Endothelial cell of umbilical vein (primary cell): ENCODE measurements at regions not wholly inside any gene's neighbourhood (a gene's known extent, or its start where the extent isn't known, plus 50 kb on each side); places are given as distances from the start of the nearest gene placed in this dataset.

ENCODE experiments used
- BruUV-seq: library from RNA; stranded (reverse); fragments of 400-500 nt; replicated peaks from 2 replicates; lab custom pipeline; 2021; lab: Mats Ljungman, UMichigan
- CTCF ChIA-PET: fragments of 300-600, 350-600 bp; sonication (Branson Sonifier 250); formaldehyde crosslinking; loops from one replicate; lab custom pipeline; 2021; ENCODE audit warnings: antibody characterized with exemption, inconsistent platforms; lab: Charles Lee
- POLR2A ChIA-PET: fragments of 300-600, 350-600 bp; sonication (Branson Sonifier 250); formaldehyde crosslinking; loops from one replicate; lab custom pipeline; 2021; ENCODE audit warnings: antibody characterized with exemption, inconsistent platforms; lab: Charles Lee
- DNase-seq: peaks from one replicate; pipeline ENCODE4 v3.0.0-alpha.2; 2011; ENCODE audit warnings: low read depth, low spot score
- FAIRE-seq: peaks from 2 replicates; lab custom pipeline; 2011; peaks lifted over from hg19 to GRCh38; lab: Jason Lieb, UNC
- H2AFZ ChIP-seq: 2 replicates; pipeline ENCODE4 v1.6.0; 2012; ENCODE audit warnings: low read depth, low read length, control low read depth, inconsistent platforms
- H3K27ac ChIP-seq: 2 replicates; pipeline ENCODE4 v1.5.1; 2011; ENCODE audit warnings: low read depth, mild to moderate bottlenecking, control low read depth, low read length, moderate library complexity; ENCODE audit not compliant: insufficient read depth
- H3K27me3 ChIP-seq, 2 experiments: 2 replicates each; pipeline versions ENCODE4 v1.6.0 to v1.6.1; 2011; ENCODE audit warnings: low read length in 2 of 2, mixed read lengths in 1 of 2; ENCODE audit not compliant: control insufficient read depth in 2 of 2, insufficient read depth in 2 of 2
- H3K36me3 ChIP-seq, 2 experiments: 2 replicates in 1 of 2; 3 replicates in 1 of 2; pipeline ENCODE4 v1.5.1; 2011; ENCODE audit warnings: low read length in 2 of 2, mild to moderate bottlenecking in 1 of 2, moderate library complexity in 1 of 2; ENCODE audit not compliant: control insufficient read depth in 2 of 2, insufficient read depth in 2 of 2; ENCODE audit errors: extremely low read depth in 1 of 2
- H3K4me1 ChIP-seq: 3 replicates; pipeline ENCODE4 v1.5.1; 2011; ENCODE audit warnings: mild to moderate bottlenecking, low read length; ENCODE audit not compliant: control insufficient read depth, insufficient read depth; ENCODE audit errors: extremely low read depth
- H3K4me2 ChIP-seq: 2 replicates; pipeline ENCODE4 v1.6.1; 2011; ENCODE audit warnings: low read length, control low read depth, mixed read lengths; ENCODE audit not compliant: insufficient read depth
- H3K4me3 ChIP-seq, 3 experiments: fragments of 200-600 bp in 1 of 3; sonication (generic), shearing (Covaris generic) in 1 of 3; replicated peaks in 1 of 3; 2 replicates each; pipeline ENCODE4 v1.5.1; 2011 to 2016; ENCODE audit warnings: control low read depth in 3 of 3, low read length in 3 of 3, mild to moderate bottlenecking in 2 of 3, inconsistent platforms in 1 of 3, low read depth in 1 of 3, moderate library complexity in 1 of 3; ENCODE audit not compliant: insufficient read depth in 1 of 3
- H3K79me2 ChIP-seq: 2 replicates; pipeline ENCODE4 v1.6.0; 2012; ENCODE audit warnings: low read length, inconsistent platforms; ENCODE audit not compliant: control insufficient read depth, insufficient read depth
- H3K9ac ChIP-seq: replicated peaks from 2 replicates; pipeline ENCODE3; 2011; ENCODE audit warnings: low read length, control low read depth; ENCODE audit not compliant: insufficient read depth; ENCODE audit errors: extremely low read depth
- H3K9me1 ChIP-seq: replicated peaks from 3 replicates; pipeline ENCODE4 v1.6.0; 2011; ENCODE audit warnings: mild to moderate bottlenecking, low read length; ENCODE audit not compliant: control insufficient read depth, insufficient read depth; ENCODE audit errors: extremely low read depth
- H3K9me3 ChIP-seq: replicated peaks from 2 replicates; pipeline ENCODE4 v1.5.1; 2012; ENCODE audit warnings: low read length, inconsistent platforms; ENCODE audit not compliant: control insufficient read depth, insufficient read depth
- H4K20me1 ChIP-seq: replicated peaks from 2 replicates; pipeline ENCODE3; 2011; ENCODE audit warnings: mild to moderate bottlenecking, low read length; ENCODE audit not compliant: control insufficient read depth, insufficient read depth; ENCODE audit errors: extremely low read depth
- EZH2 ChIP-seq: IDR thresholded peaks from 2 replicates; pipeline ENCODE4 v1.6.1; 2012; ENCODE audit warnings: borderline replicate concordance, low read depth, mild to moderate bottlenecking, moderate library complexity, low read length, inconsistent platforms; ENCODE audit not compliant: severe bottlenecking
- FOS ChIP-seq: IDR thresholded peaks from 2 replicates; pipeline ENCODE4 v1.6.1; 2011; ENCODE audit warnings: mild to moderate bottlenecking, low read length, moderate library complexity, borderline replicate concordance; ENCODE audit not compliant: insufficient read depth
- GATA2 ChIP-seq: IDR thresholded peaks from 2 replicates; pipeline ENCODE4 v1.7.0; 2011; ENCODE audit warnings: low read depth, mild to moderate bottlenecking, moderate library complexity, mixed read lengths, low read length; ENCODE audit not compliant: insufficient read length, insufficient read depth
- JUN ChIP-seq: IDR thresholded peaks from 2 replicates; pipeline ENCODE4 v1.6.1; 2011; ENCODE audit warnings: borderline replicate concordance, low read depth; ENCODE audit not compliant: insufficient read length, insufficient read depth
- MYC ChIP-seq: IDR thresholded peaks from one replicate; pipeline ENCODE4 v1.6.1; 2011; ENCODE audit warnings: mild to moderate bottlenecking, low read depth, low read length
- POLR2A ChIP-seq: IDR thresholded peaks from 2 replicates; pipeline ENCODE4 v1.6.1; 2012; ENCODE audit warnings: low read depth, mild to moderate bottlenecking, control low read depth, low read length
- POLR2AphosphoS5 ChIP-seq: IDR thresholded peaks from 2 replicates; pipeline ENCODE4 v1.6.1; 2012; ENCODE audit warnings: low read depth, mild to moderate bottlenecking, control low read depth, low read length, moderate library complexity; ENCODE audit not compliant: insufficient read depth
- dilution Hi-C: fragments of 300-500 bp; cut with MboI; formaldehyde crosslinking; loops from one replicate; pipeline ENCODE4 v1.15.0; 2019; ENCODE audit warnings: low sequenced_read_pairs; ENCODE audit not compliant: extremely low pct_ligation_motif_present
- intact Hi-C: fragments of 100-400 bp; cut with micrococcal nuclease; formaldehyde crosslinking; loops from one replicate; pipeline ENCODE4 v1.10.0; 2022
- TF ChIP-seq, protein P1 (sequence below), 2 donors: IDR thresholded peaks; 1 replicate in 1 of 2; 2 replicates in 1 of 2; pipeline ENCODE4 v1.5.1; 2011; ENCODE audit warnings: low read length in 2 of 2, mild to moderate bottlenecking in 2 of 2, moderate library complexity in 2 of 2, control low read depth in 1 of 2, inconsistent platforms in 1 of 2, low read depth in 1 of 2; ENCODE audit not compliant: insufficient read depth in 1 of 2; ENCODE audit errors: extremely low read depth in 1 of 2
- TF ChIP-seq, protein P2 (sequence below): IDR thresholded peaks from 2 replicates; pipeline ENCODE4 v1.6.1; 2011; ENCODE audit not compliant: insufficient read depth, insufficient read length

DNA sequence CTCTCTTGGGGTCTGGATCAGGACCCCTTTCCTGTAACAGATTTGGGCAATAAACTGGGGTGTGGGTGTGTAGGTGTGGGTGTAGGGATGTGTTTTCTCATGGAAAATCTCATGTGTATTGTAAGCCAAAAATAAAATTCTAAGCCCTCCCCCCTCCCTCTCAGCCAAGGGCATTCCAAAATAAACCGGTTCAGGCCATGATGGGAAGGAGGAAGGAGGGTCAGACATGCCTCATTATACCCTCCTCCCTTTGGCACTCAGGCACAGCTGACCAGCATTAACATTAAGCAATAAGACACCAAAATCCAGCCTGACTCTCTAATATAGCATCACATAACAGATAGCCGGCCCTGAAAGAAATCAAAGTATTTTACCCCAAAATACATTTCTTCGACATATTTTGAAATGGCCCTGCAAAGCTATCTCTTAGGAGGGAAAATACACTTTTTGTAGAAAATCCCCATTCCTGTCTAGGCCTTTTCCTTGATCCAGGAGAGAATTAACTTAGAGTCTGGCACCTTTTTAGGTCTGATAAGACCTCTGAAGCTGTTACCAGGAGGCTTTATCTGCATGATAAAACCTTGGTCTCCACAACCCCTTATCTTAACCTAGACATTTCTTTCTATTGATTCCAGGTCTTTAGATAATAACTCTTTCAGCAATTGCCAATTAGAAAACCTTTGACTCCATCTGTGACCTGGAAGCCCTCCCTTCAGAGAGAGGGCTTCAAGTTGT is 128.7 kb upstream of the COL5A2 start:
- Histone ChIP-seq H3K4me3 (no peak overlapping the region), H3K79me2 (no peaks in the 10 kb centered on the region), H3K27ac (no peak overlapping the region), H2AFZ (no peak overlapping the region), H3K27me3 (no peaks in the 10 kb centered on the region), H3K9me3 (no peaks in the 10 kb centered on the region), H3K36me3 (no peaks in the 10 kb centered on the region), H3K9ac (no peak overlapping the region), H3K4me2 (no peak overlapping the region), H3K9me1 (no peaks in the 10 kb centered on the region), H3K4me1 (no peaks in the 10 kb centered on the region), H4K20me1 (no peaks in the 10 kb centered on the region)
- no TSS peak for BruUV-seq
- TF ChIP-seq POLR2AphosphoS5: no peak
- no peak for TF ChIP-seq POLR2A
- no peak for TF ChIP-seq MYC
- no peak for TF ChIP-seq JUN
- TF ChIP-seq GATA2: no peak
- TF ChIP-seq, protein P1, sequence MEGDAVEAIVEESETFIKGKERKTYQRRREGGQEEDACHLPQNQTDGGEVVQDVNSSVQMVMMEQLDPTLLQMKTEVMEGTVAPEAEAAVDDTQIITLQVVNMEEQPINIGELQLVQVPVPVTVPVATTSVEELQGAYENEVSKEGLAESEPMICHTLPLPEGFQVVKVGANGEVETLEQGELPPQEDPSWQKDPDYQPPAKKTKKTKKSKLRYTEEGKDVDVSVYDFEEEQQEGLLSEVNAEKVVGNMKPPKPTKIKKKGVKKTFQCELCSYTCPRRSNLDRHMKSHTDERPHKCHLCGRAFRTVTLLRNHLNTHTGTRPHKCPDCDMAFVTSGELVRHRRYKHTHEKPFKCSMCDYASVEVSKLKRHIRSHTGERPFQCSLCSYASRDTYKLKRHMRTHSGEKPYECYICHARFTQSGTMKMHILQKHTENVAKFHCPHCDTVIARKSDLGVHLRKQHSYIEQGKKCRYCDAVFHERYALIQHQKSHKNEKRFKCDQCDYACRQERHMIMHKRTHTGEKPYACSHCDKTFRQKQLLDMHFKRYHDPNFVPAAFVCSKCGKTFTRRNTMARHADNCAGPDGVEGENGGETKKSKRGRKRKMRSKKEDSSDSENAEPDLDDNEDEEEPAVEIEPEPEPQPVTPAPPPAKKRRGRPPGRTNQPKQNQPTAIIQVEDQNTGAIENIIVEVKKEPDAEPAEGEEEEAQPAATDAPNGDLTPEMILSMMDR (IDR thresholded peaks at IDR 0.05; ENCODE audit: extremely low read depth in 1 of 2, insufficient read depth in 1 of 2, low read depth in 1 of 2, low read length in 2 of 2): no peak
- TF ChIP-seq FOS: no peak
- TF ChIP-seq, protein P2, sequence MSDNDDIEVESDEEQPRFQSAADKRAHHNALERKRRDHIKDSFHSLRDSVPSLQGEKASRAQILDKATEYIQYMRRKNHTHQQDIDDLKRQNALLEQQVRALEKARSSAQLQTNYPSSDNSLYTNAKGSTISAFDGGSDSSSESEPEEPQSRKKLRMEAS: no peak
- TF ChIP-seq EZH2: no peak
- no peak for DNase-seq
- no peak for FAIRE-seq
- intact Hi-C loops (no loop called here), dilution Hi-C loops (no loop called here)
- ChIA-PET CTCF (interaction anchor here (1.1 to 1.2 kb wide), 3 partner anchors 14 to 39 kb away, joined by 3 read pairs; no protein-coding TSS in a partner anchor), POLR2A (no interaction called here)
